ENCODE measurements at regions not wholly inside any gene's neighbourhood (a gene's known extent, or its start where the extent isn't known, plus 50 kb on each side); places are given as distances from the start of the nearest gene placed in this dataset.
"Not testable (repeated sequence)": the region's sequence is repeated elsewhere in the genome, so short reads cannot be mapped to it uniquely, and the experiment has no call there.

GRCh38 chr4:12382567-12382966, 953.9 kb upstream of the HS3ST1 start:
- TF ChIP-seq ZNF317 (CRISPR knock-in tag; IDR thresholded peaks at IDR 0.05; ENCODE audit: borderline replicate concordance, low read depth) (peak; percentile 74; the same call in 1 of the 2 replicates), JAZF1 (CRISPR knock-in tag; IDR thresholded peaks at IDR 0.05) (no peak)
- Mint-ChIP-seq H3K27me3 (ENCODE audit: low read depth) (no peaks in the 10 kb centered on the region; the same call in 1 of the 2 replicates), H3K4me3 (no peak overlapping the region), H3K9me3 (peaks cover 66% of the 10 kb centered on the region), H3K4me1 (no peaks in the 10 kb centered on the region), H3K36me3 (peaks cover 25% of the 10 kb centered on the region), H3K27ac (no peak overlapping the region)
- ATAC-seq (no peak), DNase-seq (ENCODE audit: low spot score) (no peak)
- ChIA-PET CTCF (no interaction called here), POLR2A (no interaction called here)

DNA sequence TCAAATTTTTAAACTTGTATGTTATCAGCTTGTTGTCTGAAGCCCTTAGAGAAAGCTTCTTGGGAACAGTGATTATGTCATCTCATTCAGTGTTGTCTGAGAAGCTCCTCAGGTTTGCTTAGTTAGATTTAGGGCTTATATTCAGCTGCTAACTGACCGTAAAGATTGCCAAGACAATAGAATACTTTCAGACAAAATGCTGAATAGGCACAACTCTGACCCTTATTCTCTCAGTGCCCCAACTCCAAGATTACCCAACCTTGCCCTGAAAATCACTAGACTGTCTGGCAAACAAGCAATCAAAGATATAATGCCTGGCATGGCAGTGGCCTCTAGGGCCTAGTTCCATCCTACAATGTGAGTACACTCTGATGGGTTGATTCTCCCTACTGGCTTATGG, 950.5 kb upstream of the HS3ST1 start:
- Mint-ChIP-seq H3K4me3 (no peak overlapping the region), H3K36me3 (peaks cover 21% of the 10 kb centered on the region), H3K4me1 (peaks cover 3% of the 10 kb centered on the region; the same call in 1 of the 2 replicates), H3K27ac (no peak overlapping the region), H3K9me3 (peaks cover 51% of the 10 kb centered on the region), H3K27me3 (ENCODE audit: low read depth) (no peaks in the 10 kb centered on the region; the same call in 1 of the 2 replicates)
- no peak for TF ChIP-seq IRF2 (CRISPR knock-in tag; IDR thresholded peaks at IDR 0.05; ENCODE audit: borderline replicate concordance, low read depth)
- TF ChIP-seq HMGA2 (CRISPR knock-in tag; IDR thresholded peaks at IDR 0.05) = no peak
- TF ChIP-seq CREM (CRISPR knock-in tag; IDR thresholded peaks at IDR 0.05) = no peak
- no peak for TF ChIP-seq NR1H2 (CRISPR knock-in tag; IDR thresholded peaks at IDR 0.05)
- no peak for TF ChIP-seq ZNF232 (CRISPR knock-in tag; IDR thresholded peaks at IDR 0.05)
- no peak for TF ChIP-seq ZNF317 (CRISPR knock-in tag; IDR thresholded peaks at IDR 0.05; ENCODE audit: borderline replicate concordance, low read depth)
- no peak for TF ChIP-seq TCF7 (CRISPR knock-in tag; IDR thresholded peaks at IDR 0.05; ENCODE audit: low read depth)
- TF ChIP-seq GABPB1 (CRISPR knock-in tag; IDR thresholded peaks at IDR 0.05) = no peak
- TF ChIP-seq ZNF423 (CRISPR knock-in tag; IDR thresholded peaks at IDR 0.05) = no peak
- TF ChIP-seq, protein P1, sequence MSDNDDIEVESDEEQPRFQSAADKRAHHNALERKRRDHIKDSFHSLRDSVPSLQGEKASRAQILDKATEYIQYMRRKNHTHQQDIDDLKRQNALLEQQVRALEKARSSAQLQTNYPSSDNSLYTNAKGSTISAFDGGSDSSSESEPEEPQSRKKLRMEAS (CRISPR knock-in tag; IDR thresholded peaks at IDR 0.05) = no peak
- TF ChIP-seq ZNF416 (CRISPR knock-in tag; IDR thresholded peaks at IDR 0.05) = no peak
- DNase-seq (ENCODE audit: low spot score) (no peak), ATAC-seq (no peak)
- ChIA-PET POLR2A (no interaction called here), CTCF (no interaction called here)

GRCh38 chr4:12375805-12376204, 947.1 kb upstream of the HS3ST1 start:
- Mint-ChIP-seq H3K9me3 (peaks cover 44% of the 10 kb centered on the region), H3K4me3 (no peak overlapping the region), H3K27me3 (ENCODE audit: low read depth) (no peaks in the 10 kb centered on the region; the same call in 1 of the 2 replicates), H3K36me3 (peaks cover 8% of the 10 kb centered on the region), H3K4me1 (peaks cover 3% of the 10 kb centered on the region; the same call in 1 of the 2 replicates), H3K27ac (no peak overlapping the region)
- POLR2A ChIA-PET = no interaction called here
- DNase-seq (ENCODE audit: low spot score) (no peak), ATAC-seq (no peak)
- TF ChIP-seq SMAD3 (CRISPR knock-in tag; IDR thresholded peaks at IDR 0.05; ENCODE audit: borderline replicate concordance) (no peak), ATF2 (CRISPR knock-in tag; IDR thresholded peaks at IDR 0.05; ENCODE audit: borderline replicate concordance, low read depth) (no peak), PREB (CRISPR knock-in tag; IDR thresholded peaks at IDR 0.05; ENCODE audit: borderline replicate concordance) (no peak), NFE2L1 (CRISPR knock-in tag; IDR thresholded peaks at IDR 0.05) (no peak), GABPB1 (CRISPR knock-in tag; IDR thresholded peaks at IDR 0.05) (no peak), MXD4 (CRISPR knock-in tag; IDR thresholded peaks at IDR 0.05; ENCODE audit: borderline replicate concordance) (no peak), STAT6 (CRISPR knock-in tag; conservative IDR thresholded peaks at IDR 0.05; ENCODE audit: low read depth) (no peak), ZNF219 (CRISPR knock-in tag; IDR thresholded peaks at IDR 0.05; ENCODE audit: borderline replicate concordance) (no peak), KAT7 (CRISPR knock-in tag; IDR thresholded peaks at IDR 0.05; ENCODE audit: borderline replicate concordance) (no peak)
- CTCF ChIA-PET = no interaction called here

DNA sequence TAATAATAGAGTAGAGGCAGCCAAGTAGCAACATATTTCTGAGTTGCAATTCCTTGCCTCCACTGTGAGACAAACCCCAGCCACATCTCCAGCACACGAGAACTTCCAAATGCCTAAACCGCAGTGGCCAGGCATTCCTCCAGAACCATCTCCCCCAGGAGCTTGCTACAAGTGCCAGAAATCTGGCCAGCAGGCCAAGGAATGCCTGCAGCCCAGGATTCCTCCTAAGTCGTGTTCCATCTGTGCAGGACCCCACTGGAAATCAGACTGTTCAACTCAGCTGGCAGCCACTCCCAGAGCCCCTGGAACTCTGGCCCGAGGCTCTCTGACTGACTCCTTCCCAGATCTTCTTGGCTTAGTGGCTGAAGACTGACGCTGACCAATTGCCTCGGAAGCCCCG, 937.2 kb upstream of the HS3ST1 start:
- CTCF ChIA-PET; H3K36me3 Mint-ChIP-seq; H3K27ac Mint-ChIP-seq; H3K27me3 Mint-ChIP-seq (ENCODE audit: low read depth); POLR2A ChIA-PET; ATAC-seq; H3K4me3 Mint-ChIP-seq; DNase-seq (ENCODE audit: low spot score): not testable (repeated sequence)
- peaks cover 14% of the 10 kb centered on the region for H3K9me3 Mint-ChIP-seq
- peaks cover 29% of the 10 kb centered on the region for H3K4me1 Mint-ChIP-seq
